ENCODE measurements at regions not wholly inside any gene's neighbourhood (a gene's known extent, or its start where the extent isn't known, plus 50 kb on each side); places are given as distances from the start of the nearest gene placed in this dataset.

GRCh38 chr16:6611535-6611934, 721.1 kb upstream of the RBFOX1 start:
- no peak for DNase-seq (ENCODE audit: low spot score)
- H3K27ac ChIP-seq, result no peak overlapping the region
- no peak overlapping the region for H3K4me3 ChIP-seq
- no peaks in the 10 kb centered on the region for H3K36me3 ChIP-seq
- H3K4me1 ChIP-seq, result no peaks in the 10 kb centered on the region
- H3K9me3 ChIP-seq, result no peaks in the 10 kb centered on the region
- H3K27me3 ChIP-seq, result no peaks in the 10 kb centered on the region
- no peak for TF ChIP-seq CTCF (IDR thresholded peaks at IDR 0.05)

- Histone ChIP-seq H3K4me3 (no peak overlapping the region), H3K36me3 (no peaks in the 10 kb centered on the region), H3K4me1 (no peaks in the 10 kb centered on the region), H3K27ac (no peak overlapping the region), H3K9me3 (no peaks in the 10 kb centered on the region), H3K27me3 (no peaks in the 10 kb centered on the region)
- DNase-seq (ENCODE audit: low spot score), result no peak
- no peak for TF ChIP-seq CTCF (IDR thresholded peaks at IDR 0.05)
These were observed 727.2 kb upstream of the RBFOX1 start for GRCh38 chr16:6605490-6605889.

- no peaks in the 10 kb centered on the region for H3K36me3 ChIP-seq
- no peak for TF ChIP-seq CTCF (IDR thresholded peaks at IDR 0.05)
- no peaks in the 10 kb centered on the region for H3K9me3 ChIP-seq
- no peaks in the 10 kb centered on the region for H3K4me1 ChIP-seq
- no peaks in the 10 kb centered on the region for H3K27me3 ChIP-seq
- no peak overlapping the region for H3K27ac ChIP-seq
- no peak for DNase-seq (ENCODE audit: low spot score)
- H3K4me3 ChIP-seq, result no peak overlapping the region
These were observed 728.8 kb upstream of the RBFOX1 start for GRCh38 chr16:6603780-6604325.

- TF ChIP-seq CTCF (IDR thresholded peaks at IDR 0.05), result no peak
- H3K27me3 ChIP-seq, result no peaks in the 10 kb centered on the region
- H3K4me1 ChIP-seq, result no peaks in the 10 kb centered on the region
- no peaks in the 10 kb centered on the region for H3K36me3 ChIP-seq
- DNase-seq (ENCODE audit: low spot score), result no peak
- no peaks in the 10 kb centered on the region for H3K9me3 ChIP-seq
- H3K4me3 ChIP-seq, result no peak overlapping the region
- H3K27ac ChIP-seq, result no peak overlapping the region
These were observed 730.2 kb upstream of the RBFOX1 start for GRCh38 chr16:6602405-6602804.

- no peaks in the 10 kb centered on the region for H3K36me3 ChIP-seq
- H3K27me3 ChIP-seq, result no peaks in the 10 kb centered on the region
- H3K4me1 ChIP-seq, result no peaks in the 10 kb centered on the region
- H3K27ac ChIP-seq, result no peak overlapping the region
- H3K9me3 ChIP-seq, result no peaks in the 10 kb centered on the region
- no peak for TF ChIP-seq CTCF (IDR thresholded peaks at IDR 0.05)
- H3K4me3 ChIP-seq, result no peak overlapping the region
- DNase-seq (ENCODE audit: low spot score), result no peak
These were observed 732.5 kb upstream of the RBFOX1 start for GRCh38 chr16:6600167-6600566.

GRCh38 chr16:6593799-6594198, 738.8 kb upstream of the RBFOX1 start:
- no peak for DNase-seq (ENCODE audit: low spot score)
- no peaks in the 10 kb centered on the region for H3K4me1 ChIP-seq
- H3K36me3 ChIP-seq, result no peaks in the 10 kb centered on the region
- no peak overlapping the region for H3K4me3 ChIP-seq
- TF ChIP-seq CTCF (IDR thresholded peaks at IDR 0.05), result no peak
- H3K27me3 ChIP-seq, result no peaks in the 10 kb centered on the region
- H3K9me3 ChIP-seq, result no peaks in the 10 kb centered on the region
- no peak overlapping the region for H3K27ac ChIP-seq

Data from right atrium auricular region (tissue), 2 donors.